ENCODE measurements at regions not wholly inside any gene's neighbourhood (a gene's known extent, or its start where the extent isn't known, plus 50 kb on each side); places are given as distances from the start of the nearest gene placed in this dataset.

DNA sequence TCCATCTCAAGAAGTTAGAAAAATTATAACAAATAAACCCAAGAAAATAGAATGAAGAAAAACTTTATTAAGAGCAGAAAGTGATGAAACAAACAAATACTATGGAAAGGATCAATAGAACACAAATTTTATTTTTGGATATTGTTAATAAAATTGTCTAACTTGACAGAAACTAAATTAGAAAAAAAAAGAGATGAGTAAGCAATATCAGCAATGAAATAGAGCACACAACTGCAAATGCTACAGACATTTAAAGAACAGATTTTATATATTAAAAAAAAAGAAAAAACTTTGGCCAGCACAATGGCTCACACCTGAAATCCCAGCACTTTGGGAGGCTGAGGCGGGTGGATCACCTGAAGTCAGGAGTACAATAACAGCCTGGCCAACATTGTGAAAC lies 628.0 kb downstream of the EPHA7 start:
- no peak for TF ChIP-seq SUZ12 (IDR thresholded peaks at IDR 0.05; ENCODE audit: extremely low read depth, insufficient read depth, insufficient read length)
- TF ChIP-seq YY1 (IDR thresholded peaks at IDR 0.05; ENCODE audit: insufficient read depth, insufficient read length), result no peak
